ENCODE measurements at regions not wholly inside any gene's neighbourhood (a gene's known extent, or its start where the extent isn't known, plus 50 kb on each side); places are given as distances from the start of the nearest gene placed in this dataset.
"Not testable (repeated sequence)": the region's sequence is repeated elsewhere in the genome, so short reads cannot be mapped to it uniquely, and the experiment has no call there.

DNA sequence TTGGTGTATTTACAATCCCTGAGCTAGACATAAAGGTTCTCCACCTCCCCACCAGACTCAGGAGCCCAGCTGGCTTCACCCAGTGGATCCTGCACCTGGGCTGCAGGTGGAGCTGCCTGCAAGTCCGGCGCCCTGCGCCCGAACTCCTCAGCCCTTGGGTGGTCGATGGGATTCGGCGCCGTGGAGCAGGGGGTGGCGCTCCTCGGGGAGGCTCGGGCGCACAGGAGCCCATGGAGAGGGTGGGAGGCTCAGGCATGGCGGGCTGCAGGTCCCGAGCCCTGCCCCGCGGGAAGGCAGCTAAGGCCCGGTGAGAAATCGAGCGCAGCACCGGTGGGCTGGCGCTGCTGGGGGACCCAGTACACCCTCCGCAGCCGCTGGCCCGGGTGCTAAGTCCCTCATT lies 1291.6 kb downstream of the ADGRL3 start:
- DNase-seq, result not testable (repeated sequence)

- no peak for DNase-seq
Measured at GRCh38 chr4:62490635-62491034, 1290.5 kb downstream of the ADGRL3 start.

- no peak for DNase-seq
Measured at GRCh38 chr4:62487016-62487415, 1286.9 kb downstream of the ADGRL3 start.

- DNase-seq, result no peak
Measured at GRCh38 chr4:62484357-62484756, 1284.2 kb downstream of the ADGRL3 start.

DNA sequence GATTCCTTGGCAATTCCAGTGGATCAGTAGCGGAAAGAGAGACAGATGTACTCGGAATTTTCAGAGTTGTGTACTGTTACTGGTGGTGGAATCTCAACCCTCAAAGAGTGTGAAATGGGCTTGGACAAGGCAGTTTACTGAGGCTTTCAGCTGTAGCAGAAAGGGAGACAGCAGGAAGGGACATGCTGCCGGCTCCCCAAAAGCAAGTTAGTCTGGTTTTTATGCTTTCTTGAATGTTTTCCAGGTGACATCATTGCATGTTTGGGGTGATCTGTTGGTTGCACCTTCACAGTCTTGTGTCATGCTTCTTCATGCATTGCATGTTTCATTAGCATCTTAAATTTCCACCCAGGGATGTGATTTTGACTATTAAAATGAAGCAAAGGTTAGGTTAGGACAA lies 1282.2 kb downstream of the ADGRL3 start:
- no peak for DNase-seq

DNA sequence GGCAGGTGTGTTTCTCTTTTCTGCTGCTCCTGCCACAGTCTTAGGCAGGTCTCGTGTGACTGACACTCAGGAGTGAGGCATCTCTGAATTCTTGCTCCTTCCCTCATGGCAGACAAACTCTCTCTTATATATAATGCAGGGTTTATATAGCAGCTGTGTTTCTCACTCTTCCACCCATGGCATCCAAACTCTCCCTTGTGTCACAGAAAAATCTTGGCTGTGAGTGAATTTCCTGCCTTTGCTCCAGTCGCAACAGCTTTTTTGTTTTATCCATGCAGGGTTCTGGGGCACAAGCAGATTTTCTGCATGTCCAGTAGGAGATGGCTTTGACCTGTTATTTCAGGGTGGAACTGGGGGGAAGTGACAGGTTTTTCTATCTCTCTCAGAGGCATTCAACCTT lies 1275.5 kb downstream of the ADGRL3 start:
- no peak for DNase-seq

GRCh38 chr4:62474802-62475201 lies 1274.7 kb downstream of the ADGRL3 start:
- DNase-seq, result no peak

GRCh38 chr4:62471021-62471420 lies 1270.9 kb downstream of the ADGRL3 start:
- no peak for DNase-seq

DNA sequence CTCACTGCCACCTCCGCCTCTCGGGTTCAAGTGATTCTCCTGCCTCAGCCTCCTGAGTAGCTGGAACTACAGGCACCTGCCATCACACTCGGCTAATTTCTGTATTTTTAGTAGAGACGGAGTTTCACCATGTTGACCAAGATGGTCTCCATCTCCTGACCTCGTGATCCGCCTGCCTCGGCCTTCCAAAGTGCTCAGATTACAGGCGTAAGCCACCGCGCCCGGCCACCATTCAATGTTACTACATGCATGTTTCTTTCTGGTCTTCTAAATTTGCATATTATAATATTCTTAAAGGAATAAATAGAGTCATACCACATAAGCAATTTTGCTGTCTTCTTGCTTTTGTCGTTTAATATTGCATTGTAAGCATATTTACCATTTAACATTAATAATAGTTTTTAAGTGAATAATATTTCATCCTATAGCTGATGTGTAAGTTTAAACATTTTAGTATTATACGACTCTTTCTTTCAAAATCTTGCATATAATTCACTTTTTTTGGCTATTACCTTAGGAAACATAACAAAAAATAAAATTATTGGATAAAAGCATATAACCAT lies 1270.4 kb downstream of the ADGRL3 start:
- DNase-seq, result no peak

DNA sequence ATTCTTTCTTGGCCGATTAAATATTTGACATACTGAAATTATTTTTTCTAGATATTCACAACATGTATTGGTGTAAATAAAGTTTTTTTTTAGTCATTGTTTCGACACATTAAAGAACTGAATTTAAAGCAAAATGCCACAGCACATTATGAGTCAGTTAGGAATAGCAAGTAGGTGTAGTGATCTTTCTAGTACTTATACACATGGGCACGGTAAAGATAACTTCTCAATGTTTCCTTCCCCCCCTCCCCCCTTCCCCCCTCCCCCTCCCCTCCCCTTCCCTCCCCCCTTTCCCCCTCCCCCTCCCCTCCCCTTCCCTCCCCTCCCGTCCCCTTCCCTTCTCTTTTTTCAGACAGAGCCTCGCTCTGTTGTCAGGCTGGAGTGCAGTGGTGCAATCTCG lies 1269.9 kb downstream of the ADGRL3 start:
- DNase-seq, result no peak

DNA sequence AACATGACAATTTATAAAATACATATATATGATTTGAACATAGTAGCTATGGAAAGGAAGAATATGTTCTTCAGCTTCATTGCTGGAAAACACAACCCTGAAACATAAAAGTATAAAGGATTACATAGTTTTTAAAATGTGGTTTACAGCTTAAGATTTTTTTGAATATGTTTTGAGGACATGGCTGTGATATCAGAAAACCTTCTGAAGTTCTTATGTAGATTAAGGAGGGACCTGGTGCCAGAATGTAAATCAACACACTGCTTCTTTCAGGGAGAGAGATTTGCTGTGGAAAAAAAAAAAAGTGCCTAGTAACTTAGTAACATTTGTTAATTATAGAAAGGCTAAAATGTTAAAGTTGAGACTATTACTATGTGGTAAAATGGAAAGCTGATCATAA lies 1261.8 kb downstream of the ADGRL3 start:
- DNase-seq, result no peak

DNA sequence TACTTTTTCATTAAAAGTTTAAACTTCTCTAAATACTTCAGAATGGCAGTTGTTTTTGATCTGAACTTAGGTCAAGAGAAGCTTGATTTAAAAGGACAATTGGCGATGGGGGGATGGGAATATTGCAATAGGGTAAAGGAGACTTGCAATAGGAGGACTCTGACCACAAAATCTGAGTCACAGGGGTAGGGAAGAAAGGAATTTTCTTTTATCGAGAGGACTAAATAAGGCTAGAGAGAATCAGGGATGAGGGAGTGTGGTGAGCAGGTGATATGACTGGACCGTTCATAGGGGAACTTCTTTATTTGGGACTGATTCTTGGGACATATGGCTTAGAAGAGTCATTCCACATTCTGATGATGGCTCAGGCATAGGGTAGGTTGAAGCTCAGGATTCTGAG lies 1260.2 kb downstream of the ADGRL3 start:
- DNase-seq, result no peak

GRCh38 chr4:62457356-62457755 lies 1257.2 kb downstream of the ADGRL3 start:
- no peak for DNase-seq

- no peak for DNase-seq
Measured at GRCh38 chr4:62455871-62456270, 1255.7 kb downstream of the ADGRL3 start.

GRCh38 chr4:62454535-62454934 lies 1254.4 kb downstream of the ADGRL3 start:
- DNase-seq, result no peak

GRCh38 chr4:62450740-62451139 lies 1250.6 kb downstream of the ADGRL3 start:
- no peak for DNase-seq

- DNase-seq, result no peak
Measured at GRCh38 chr4:62449538-62449937, 1249.4 kb downstream of the ADGRL3 start.

GRCh38 chr4:62448911-62449310 lies 1248.8 kb downstream of the ADGRL3 start:
- no peak for DNase-seq

GRCh38 chr4:62439051-62439450 lies 1238.9 kb downstream of the ADGRL3 start:
- no peak for DNase-seq

DNA sequence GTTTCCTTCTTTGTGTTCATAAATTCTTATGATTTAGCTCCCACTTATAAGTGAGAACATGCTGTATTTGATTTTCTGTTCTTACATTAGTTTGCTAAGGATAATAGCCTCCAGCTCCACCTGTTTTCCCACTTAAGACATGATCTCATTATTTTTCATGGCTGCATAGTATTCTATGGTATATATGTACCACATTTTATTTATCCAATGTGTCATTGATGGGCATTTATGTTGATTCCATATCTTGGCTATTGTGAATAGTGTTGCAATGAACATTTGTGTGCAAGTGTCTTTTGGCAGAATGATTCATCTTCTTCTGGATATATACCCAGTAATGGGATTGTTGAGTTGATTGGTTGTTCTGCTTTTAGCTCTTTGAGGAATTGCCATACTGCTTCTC lies 1234.8 kb downstream of the ADGRL3 start:
- DNase-seq, result no peak

DNA sequence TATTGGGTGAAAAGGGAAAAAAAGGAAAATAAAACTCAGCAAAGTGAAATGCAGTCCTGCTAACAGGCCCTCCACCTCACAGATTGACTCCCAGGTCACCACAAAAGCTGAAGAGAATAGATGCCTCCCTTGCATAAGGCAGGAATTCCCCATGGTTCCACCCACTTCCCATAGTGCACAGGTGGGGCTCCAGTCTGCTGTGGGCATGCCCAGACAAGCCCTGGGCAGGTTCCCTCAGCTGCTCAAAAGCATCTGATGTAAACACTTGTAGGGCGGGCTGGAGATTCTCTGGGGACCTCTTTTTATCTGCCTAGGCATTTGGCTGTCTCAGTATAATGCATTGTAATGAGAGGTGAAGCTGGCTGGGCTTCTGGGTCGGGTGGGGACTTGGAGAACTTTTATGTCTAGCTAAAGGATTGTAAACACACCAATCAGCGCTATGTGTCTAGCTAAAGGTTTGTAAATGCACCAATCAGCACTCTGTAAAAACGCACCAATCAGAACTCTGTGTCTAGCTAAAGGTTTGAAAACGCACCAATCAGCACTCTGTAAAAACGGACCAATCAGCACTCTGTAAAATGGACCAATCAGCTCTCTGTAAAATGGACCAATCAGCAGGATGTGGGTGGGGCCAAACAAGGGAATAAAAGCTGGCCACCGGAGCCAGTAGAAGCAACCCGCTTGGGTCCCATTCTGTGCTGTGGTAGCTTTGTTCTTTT lies 1231.5 kb downstream of the ADGRL3 start:
- not testable (repeated sequence) for DNase-seq

- no peak for DNase-seq
Measured at GRCh38 chr4:62429297-62429696, 1229.2 kb downstream of the ADGRL3 start.

- DNase-seq, result no peak
Measured at GRCh38 chr4:62415256-62415655, 1215.1 kb downstream of the ADGRL3 start.

DNA sequence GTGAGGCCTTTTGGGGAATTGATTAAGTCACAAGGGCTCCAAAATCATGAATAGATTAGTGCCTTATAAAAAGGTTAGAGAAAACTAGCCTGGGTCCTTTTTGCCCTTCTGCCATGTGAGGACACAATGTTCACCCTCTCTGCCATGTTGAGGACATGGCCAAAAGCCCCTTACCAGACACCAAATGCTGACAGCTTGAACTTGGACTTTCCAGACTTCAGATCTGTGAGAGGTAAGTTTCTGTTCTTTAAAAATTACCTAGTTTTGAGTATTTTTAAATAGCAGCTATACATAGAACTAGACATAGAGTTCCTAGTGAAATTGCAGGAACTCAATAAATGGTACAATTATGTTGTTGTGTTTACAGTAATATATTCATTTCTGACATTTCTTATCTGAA lies 1214.4 kb downstream of the ADGRL3 start:
- DNase-seq, result no peak

GRCh38 chr4:62410371-62411003 lies 1210.4 kb downstream of the ADGRL3 start:
- DNase-seq, result no peak
